ENCODE measurements at regions not wholly inside any gene's neighbourhood (a gene's known extent, or its start where the extent isn't known, plus 50 kb on each side); places are given as distances from the start of the nearest gene placed in this dataset.

- DNase-seq (ENCODE audit: low read depth in 3 of 3), result no peak
Measured at GRCh38 chr9:120009856-120010255, 570.1 kb downstream of the CDK5RAP2 start.

GRCh38 chr9:120001536-120001935, 578.4 kb downstream of the CDK5RAP2 start:
- DNase-seq (ENCODE audit: low read depth in 3 of 3), result no peak

- DNase-seq (ENCODE audit: low read depth in 3 of 3), result no peak
Measured at GRCh38 chr9:119998614-119999013, 581.4 kb downstream of the CDK5RAP2 start.

DNA sequence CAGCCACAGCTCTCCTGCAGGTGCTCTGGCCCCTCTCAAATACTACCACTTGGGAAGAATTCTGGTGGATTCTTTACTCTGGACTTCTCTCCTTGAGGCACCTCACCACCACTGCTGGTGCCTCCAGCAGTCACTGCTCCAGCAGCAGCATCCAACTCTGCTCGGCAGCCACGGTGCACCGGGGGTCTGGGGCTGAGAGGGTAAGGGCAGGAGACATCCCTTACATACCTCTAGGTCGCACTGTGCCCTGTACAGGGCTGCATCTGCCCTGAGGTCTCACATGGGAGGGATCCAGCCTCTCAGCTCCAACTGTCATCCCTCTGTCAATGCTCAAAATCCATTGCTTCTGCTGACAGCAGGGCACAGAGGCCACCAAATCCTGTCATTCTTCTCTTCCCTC, 588.2 kb downstream of the CDK5RAP2 start:
- DNase-seq (ENCODE audit: low read depth in 3 of 3), result no peak

DNA sequence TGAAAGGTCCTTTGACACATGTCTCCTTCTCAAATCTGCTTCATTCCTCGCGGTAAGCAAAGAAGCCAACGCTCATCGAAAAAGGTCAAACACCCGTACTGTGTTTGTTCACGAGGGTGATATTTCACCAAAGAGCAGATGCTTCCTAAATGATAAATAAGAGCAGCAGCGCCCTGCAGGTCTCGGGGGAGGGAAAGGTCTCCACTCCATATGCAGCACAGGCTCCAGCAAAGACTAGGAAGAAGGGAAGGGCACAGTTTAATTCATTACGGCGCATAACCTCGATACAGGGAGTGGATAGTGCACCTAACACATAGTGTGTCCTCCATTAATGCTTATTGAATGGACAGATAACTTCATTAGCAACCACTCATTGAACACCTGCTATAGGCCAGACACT, 593.3 kb downstream of the CDK5RAP2 start:
- no peak for DNase-seq (ENCODE audit: low read depth in 3 of 3)

- no peak for DNase-seq (ENCODE audit: low read depth in 3 of 3)
Measured at GRCh38 chr9:119986205-119986604, 593.8 kb downstream of the CDK5RAP2 start.

DNA sequence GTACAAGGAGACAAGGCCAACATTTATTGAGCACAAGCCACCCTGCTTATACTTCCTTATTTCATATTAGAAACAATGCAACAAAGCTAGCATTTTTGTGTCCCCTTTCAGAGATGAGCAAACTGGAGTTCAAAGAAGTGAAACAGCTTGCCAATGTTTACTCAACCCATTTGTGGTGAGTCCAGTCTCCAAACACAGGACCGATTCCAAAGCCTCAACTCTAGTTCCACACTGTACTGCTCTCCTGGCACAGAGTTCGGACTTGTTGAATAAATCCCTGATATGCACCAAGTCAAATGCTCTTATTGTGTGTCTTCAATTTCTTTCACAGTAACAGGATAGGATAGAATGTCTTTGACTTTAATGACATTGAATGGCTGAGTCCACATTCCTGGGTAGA, 604.8 kb upstream of the BRINP1 start:
- no peak for DNase-seq (ENCODE audit: low read depth in 3 of 3)

GRCh38 chr9:119968836-119969707, 599.8 kb upstream of the BRINP1 start:
- peak; percentile 8 to 31 (median 15) for DNase-seq (ENCODE audit: low read depth in 3 of 3)

- no peak for DNase-seq (ENCODE audit: low read depth in 3 of 3)
Measured at GRCh38 chr9:119967867-119968535, 598.8 kb upstream of the BRINP1 start.

- DNase-seq (ENCODE audit: low read depth in 3 of 3), result no peak
Measured at GRCh38 chr9:119963798-119964372, 594.6 kb upstream of the BRINP1 start.

DNA sequence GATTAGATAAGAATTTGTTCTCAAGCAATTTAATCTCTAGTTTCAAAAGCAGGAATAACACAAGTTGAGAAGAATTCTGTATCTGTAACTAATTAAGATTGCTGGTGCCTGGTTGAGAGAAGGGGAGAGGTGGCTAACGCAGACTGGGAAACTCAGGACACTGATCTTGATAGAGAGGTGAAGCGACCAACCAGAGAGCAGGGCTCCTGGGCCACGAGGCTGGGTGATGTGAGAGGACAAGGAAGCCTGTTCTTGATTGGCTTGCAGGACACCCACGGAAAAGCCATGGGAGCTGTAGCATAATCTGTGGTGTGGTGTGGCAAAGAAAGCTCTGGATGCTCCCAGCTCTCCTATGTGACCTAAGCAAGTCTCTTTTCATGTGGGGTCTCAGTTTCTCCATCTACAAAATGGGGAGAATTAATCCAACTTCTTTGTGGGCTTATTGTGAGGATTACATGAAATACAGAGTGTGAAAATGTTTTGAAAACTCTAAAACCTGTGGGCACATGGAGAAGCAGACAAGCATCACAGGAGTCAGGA, 594.1 kb upstream of the BRINP1 start:
- DNase-seq (ENCODE audit: low read depth in 3 of 3), result no peak

GRCh38 chr9:119961774-119962424, 592.7 kb upstream of the BRINP1 start:
- no peak for DNase-seq (ENCODE audit: low read depth in 3 of 3)

DNA sequence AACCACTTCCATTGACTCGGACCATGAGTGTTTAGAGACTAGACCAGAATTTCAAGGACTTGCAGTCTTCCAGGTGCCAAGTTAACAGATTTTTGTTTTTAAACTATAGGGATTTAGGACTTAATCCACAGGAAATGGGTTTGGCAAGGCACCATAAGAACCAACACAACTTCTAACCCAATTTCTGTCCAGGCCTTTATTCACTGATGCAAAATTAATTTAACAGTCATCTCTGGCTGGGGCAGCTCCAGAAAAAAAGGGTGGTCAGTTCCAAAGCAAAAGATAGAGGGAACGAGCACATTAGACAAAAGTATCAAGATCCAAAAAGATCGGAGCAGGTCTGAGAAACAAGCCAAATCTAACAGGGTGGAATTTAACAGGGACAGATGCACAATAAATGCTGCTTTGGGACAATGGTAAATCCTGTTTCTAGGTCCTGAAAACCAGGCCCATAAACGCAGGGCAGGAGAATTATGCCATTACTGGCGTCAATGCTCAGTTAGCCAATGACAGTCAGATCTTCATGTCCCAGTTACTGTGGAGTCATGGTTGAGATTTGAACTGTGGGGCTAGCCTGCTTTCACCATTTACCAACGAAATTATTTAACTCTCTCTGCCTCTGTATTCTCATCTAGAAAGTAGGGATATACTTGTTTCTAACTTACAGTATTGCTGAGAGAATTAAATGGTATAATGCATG, 590.8 kb upstream of the BRINP1 start:
- DNase-seq (ENCODE audit: low read depth in 3 of 3), result no peak

GRCh38 chr9:119956111-119956510, 586.9 kb upstream of the BRINP1 start:
- DNase-seq (ENCODE audit: low read depth in 3 of 3), result no peak

DNA sequence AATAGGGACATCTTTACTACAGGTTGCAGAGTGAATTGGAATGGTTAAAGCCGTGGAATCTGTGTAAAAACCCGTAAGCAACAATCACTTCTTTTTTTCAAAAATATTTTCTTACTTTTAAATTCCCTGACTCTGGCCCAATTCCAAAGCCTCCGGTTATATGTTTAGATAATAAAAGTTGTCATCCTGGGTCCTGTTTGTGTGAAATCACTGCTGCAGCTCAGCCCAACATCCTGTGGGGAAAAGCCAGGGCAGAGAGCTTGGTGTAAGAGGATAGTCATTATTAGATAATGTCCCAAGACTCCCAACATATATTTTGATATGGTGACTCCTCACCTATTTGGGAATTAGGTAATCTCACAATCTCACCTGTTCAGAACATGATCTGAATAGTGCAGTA, 586.0 kb upstream of the BRINP1 start:
- DNase-seq (ENCODE audit: low read depth in 3 of 3), result no peak

GRCh38 chr9:119951591-119951990, 582.4 kb upstream of the BRINP1 start:
- no peak for DNase-seq (ENCODE audit: low read depth in 3 of 3)

GRCh38 chr9:119951090-119951489, 581.9 kb upstream of the BRINP1 start:
- DNase-seq (ENCODE audit: low read depth in 3 of 3), result no peak

- DNase-seq (ENCODE audit: low read depth in 3 of 3), result no peak
Measured at GRCh38 chr9:119945686-119946085, 576.5 kb upstream of the BRINP1 start.

DNA sequence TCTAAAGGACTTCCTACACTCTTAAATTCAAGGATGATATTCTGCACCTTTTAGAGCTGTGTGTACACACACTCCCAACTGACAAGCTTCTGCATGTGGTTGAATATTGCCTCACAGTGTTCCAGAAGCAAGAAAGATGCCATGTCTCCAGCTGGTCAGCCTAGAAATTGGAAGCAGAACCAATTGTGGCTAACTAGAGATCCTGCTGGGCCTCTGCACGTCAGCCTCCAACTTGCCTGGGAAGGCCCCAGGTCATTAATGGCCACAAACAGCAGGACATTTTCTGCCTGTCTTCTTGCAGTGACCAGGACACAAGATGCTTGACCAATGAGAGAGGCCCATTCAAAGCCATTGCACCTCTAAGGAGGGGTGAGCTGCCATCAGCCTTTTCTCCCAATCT, 571.9 kb upstream of the BRINP1 start:
- no peak for DNase-seq (ENCODE audit: low read depth in 3 of 3)

DNA sequence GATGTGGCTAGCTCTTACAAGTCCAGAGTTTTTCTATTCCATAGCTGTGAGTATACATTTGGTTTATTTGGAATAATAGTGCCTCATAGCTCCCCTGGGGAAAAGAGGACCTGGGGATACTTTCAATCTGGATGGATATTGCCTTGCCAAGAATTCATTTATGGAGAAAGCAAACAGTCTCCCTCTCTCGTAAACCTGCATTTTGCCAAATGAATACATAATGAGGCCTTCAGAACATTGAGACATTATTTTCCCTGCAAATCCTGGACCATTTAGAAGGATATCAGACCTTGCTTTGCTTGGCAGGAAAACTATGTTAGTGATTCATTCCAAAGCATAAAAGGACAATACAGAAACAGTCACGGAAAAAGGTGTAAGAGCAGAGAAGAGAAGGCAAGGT, 569.6 kb upstream of the BRINP1 start:
- no peak for DNase-seq (ENCODE audit: low read depth in 3 of 3)

DNA sequence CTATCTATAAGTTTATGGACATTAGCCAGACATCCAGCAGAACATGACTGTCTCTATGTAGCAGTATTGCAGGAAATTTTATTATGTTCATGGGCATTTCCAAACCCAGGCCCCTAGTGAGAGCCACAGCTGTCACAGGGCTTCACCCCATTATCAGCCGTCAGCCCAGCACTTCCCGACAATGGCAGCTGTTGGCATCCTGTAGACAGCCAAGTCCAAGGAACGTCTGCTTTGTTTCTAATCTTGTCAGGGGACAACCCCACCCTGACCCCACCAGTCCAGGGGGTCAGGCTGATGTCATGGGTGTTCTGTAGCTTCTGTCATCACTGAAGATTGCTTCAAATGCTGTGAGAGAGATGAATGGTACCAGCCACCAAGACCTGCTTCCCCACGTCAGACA, 565.3 kb upstream of the BRINP1 start:
- no peak for DNase-seq (ENCODE audit: low read depth in 3 of 3)

DNA sequence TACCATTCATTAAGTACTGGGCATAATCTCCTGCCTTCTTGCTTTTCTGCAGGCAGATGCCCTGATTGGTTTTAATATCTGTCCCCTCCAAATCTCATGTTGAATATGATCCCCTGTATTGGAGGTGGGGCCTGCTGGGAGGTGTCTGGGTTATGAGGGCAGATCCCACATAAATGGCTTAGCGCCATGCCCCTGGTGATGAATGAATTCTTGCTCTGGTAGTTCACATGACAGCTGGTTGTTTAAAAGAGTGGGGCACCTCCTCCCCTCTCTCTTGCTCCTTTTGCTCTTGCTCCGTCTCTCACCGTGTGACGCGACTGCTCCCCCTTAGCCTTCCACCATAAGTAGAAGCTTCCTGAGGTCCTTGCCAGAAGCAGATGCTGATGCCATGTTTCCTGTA, 564.0 kb upstream of the BRINP1 start:
- DNase-seq (ENCODE audit: low read depth in 3 of 3), result no peak

All from stimulated activated CD4-positive, alpha-beta T cell treated with anti-CD3 and anti-CD28 coated beads, TNF-alpha, amount 100 ng/mL, for 48 hours (primary cell).